Small intestine (tissue), 7 donors: ENCODE measurements at regions not wholly inside any gene's neighbourhood (a gene's known extent, or its start where the extent isn't known, plus 50 kb on each side); places are given as distances from the start of the nearest gene placed in this dataset.

ENCODE experiments used
- DNase-seq, 2 donors: peaks; one replicate each; pipeline versions ENCODE4 v3.0.0 to v3.0.0-alpha.2; 2013
- FAIRE-seq: peaks from 2 replicates; lab custom pipeline; 2012; peaks lifted over from hg19 to GRCh38; lab: Jason Lieb, UNC
- H3K27ac ChIP-seq, 3 donors: one replicate each; pipeline ENCODE4 v1.5.1; 2013; ENCODE audit warnings: low read length in 2 of 3, mild to moderate bottlenecking in 2 of 3, control low read depth in 1 of 3, inconsistent platforms in 1 of 3, low read depth in 1 of 3, moderate library complexity in 1 of 3
- H3K27me3 ChIP-seq, 3 donors: one replicate each; pipeline ENCODE4 v1.6.1; 2013; ENCODE audit warnings: low read length in 3 of 3, inconsistent platforms in 1 of 3; ENCODE audit not compliant: control insufficient read depth in 3 of 3, insufficient read depth in 3 of 3
- H3K36me3 ChIP-seq, 3 donors: one replicate each; pipeline ENCODE4 v1.6.1; 2013; ENCODE audit warnings: low read length in 3 of 3, inconsistent platforms in 1 of 3, low read depth in 1 of 3, mild to moderate bottlenecking in 1 of 3, moderate library complexity in 1 of 3; ENCODE audit not compliant: control insufficient read depth in 3 of 3, insufficient read depth in 2 of 3
- H3K4me1 ChIP-seq, 3 donors: one replicate each; pipeline ENCODE4 v1.6.1; 2013; ENCODE audit warnings: low read length in 2 of 3, inconsistent platforms in 1 of 3, low read depth in 1 of 3, mild to moderate bottlenecking in 1 of 3, moderate library complexity in 1 of 3; ENCODE audit not compliant: control insufficient read depth in 3 of 3, insufficient read depth in 2 of 3
- H3K4me3 ChIP-seq, 3 donors: one replicate each; pipeline ENCODE4 v1.5.1; 2013; ENCODE audit warnings: low read length in 3 of 3, control low read depth in 1 of 3, inconsistent platforms in 1 of 3, low read depth in 1 of 3, mild to moderate bottlenecking in 1 of 3, moderate library complexity in 1 of 3
- H3K9me3 ChIP-seq, 2 donors: one replicate each; pipeline ENCODE4 v1.6.1; 2013; ENCODE audit warnings: low read depth in 1 of 2, low read length in 1 of 2; ENCODE audit not compliant: control insufficient read depth in 2 of 2, insufficient read depth in 1 of 2
- WGBS, 3 donors: extraction: QIAGEN DNeasy Blood & Tissue Kit; methylation state at CpG; one replicate each; pipeline ENCODE4 v1.1.7; 2013; 5-methylcytosine and 5-hydroxymethylcytosine counted together
- donor health status: healthy with polysubstance abuse.
- donor health status: control.
- donor health status: control.
- donor health status: Bipolar disorder and iron deficiency.
- donor health status: healthy.

DNA sequence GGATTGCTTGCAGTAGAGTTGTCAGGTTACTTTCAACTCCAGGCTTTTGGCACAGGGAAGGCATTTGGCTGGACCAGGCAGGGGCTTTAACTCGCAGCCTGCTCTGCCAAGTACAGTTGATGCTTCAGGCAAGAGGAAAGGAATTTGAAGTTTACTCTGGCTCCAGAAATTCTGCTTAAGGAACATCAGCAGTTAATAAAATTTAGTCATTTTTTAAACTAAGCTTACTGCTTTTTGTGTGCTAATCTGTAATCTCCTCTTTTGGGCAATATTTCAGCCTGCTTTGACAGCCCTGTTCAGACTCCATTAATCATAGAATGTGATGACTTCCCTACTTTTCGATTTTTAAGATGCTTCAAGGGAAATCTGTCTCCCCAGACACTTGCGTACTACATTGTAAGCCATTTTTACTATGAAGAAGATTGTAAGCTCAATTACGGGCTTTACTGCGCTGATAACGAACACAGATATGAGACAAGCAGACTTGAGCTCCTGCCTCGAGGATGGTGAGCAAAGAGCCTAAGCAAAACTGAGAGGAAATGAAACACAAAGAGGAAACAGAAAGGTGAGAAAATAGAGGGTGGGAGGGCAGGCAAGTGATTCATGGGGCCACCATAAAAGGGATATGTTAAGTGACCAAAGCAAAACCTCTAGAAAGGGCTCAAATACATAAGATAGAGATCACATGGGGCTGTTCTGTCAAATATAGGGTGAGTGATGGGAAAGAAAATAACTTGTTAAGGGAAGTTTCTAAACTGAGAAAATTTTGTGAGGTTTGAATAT lies 76.6 kb upstream of the VAV3 start:
- no peak for FAIRE-seq
- Histone ChIP-seq H3K27me3 (no peaks in the 10 kb centered on the region), H3K36me3 (no peaks in the 10 kb centered on the region), H3K4me1 (peaks cover 0 to 9% (median 5%) of the 10 kb centered on the region in 3 donors), H3K27ac (no peak overlapping the region), H3K9me3 (no peaks in the 10 kb centered on the region), H3K4me3 (no peak overlapping the region)
- 24 to 37% (median 34%) methylated on average over 7 of the region's 7 CpGs for WGBS, 3 donors
- peak in 1 of 2 donors; percentile 35 for DNase-seq

DNA sequence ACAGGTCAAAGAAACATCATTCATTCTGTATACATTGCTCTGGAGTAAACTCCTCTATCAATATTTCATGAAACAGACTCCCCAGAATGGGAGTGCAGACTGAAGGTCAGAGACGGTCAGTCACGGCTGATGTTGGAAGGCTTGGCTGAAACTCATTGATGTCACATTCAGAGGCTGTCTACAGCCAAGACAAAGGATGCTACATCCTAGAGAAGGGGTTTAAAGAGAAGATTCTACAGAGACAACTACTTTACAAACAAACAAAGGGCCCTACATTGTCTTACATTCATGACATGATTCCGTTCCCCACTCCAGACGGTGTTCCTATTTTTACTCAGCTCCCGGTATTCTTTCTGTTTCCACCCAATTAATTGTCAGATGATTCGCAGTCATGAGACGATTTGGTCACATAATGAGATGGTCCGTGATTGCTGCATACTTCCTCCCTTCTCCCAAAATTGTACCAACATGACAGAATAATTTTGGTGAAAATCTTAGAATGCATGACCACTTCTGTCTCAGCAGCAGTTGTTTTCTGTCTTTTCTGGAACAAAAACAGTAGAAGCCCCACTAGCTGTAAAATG lies 73.8 kb upstream of the VAV3 start:
- Histone ChIP-seq H3K27me3 (no peaks in the 10 kb centered on the region), H3K9me3 (no peaks in the 10 kb centered on the region), H3K36me3 (no peaks in the 10 kb centered on the region), H3K4me3 (no peak overlapping the region), H3K4me1 (peaks cover 0 to 2% (median 0%) of the 10 kb centered on the region in 3 donors), H3K27ac (no peak overlapping the region)
- DNase-seq, result no peak
- WGBS, 3 donors, result 86 to 97% (median 91%) methylated on average over 8 of the region's 8 CpGs
- no peak for FAIRE-seq

DNA sequence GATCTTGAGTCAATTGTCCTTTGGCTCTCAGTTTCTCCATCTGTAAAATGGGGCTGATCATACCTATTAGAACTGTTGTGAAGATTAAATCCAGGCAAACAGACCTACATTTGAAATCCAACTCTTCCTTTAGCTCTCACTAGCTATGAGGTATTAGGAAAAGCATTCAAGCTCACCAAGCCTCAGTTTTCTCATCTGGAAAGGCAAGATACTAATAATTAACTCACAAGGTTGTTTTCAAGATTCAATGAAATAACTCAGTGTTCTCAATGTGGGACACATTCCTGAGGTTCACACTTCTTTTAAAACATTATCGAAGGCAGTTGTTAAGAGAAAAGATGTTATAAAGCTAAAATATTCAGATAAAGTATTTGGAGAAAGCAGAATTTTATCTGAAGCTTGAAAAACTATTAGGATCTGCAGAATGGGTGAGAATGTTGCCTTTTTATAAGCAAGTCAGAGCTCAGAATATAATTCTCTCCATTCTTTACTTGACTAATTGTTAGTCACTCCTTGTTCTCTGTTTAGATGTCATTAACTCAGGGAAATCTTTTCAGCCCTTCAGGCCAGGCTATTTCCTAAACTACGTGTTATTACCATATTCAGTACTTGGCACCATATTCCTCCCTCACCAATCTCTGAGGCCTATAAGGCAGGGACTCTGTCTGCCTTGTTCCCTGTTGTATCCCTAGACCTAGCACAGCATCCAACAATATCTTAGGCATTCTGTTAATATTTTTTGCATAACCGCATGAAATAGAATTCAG lies 72.0 kb upstream of the VAV3 start:
- WGBS, 3 donors, result 93 to 97% (median 95%) methylated on average over 3 of the region's 3 CpGs
- H3K36me3 ChIP-seq, result no peaks in the 10 kb centered on the region
- H3K4me3 ChIP-seq, result no peak overlapping the region
- DNase-seq (no peak), FAIRE-seq (no peak)
- no peak overlapping the region for H3K27ac ChIP-seq
- no peaks in the 10 kb centered on the region for H3K27me3 ChIP-seq
- peaks cover 0 to 2% (median 0%) of the 10 kb centered on the region in 3 donors for H3K4me1 ChIP-seq
- no peaks in the 10 kb centered on the region for H3K9me3 ChIP-seq

DNA sequence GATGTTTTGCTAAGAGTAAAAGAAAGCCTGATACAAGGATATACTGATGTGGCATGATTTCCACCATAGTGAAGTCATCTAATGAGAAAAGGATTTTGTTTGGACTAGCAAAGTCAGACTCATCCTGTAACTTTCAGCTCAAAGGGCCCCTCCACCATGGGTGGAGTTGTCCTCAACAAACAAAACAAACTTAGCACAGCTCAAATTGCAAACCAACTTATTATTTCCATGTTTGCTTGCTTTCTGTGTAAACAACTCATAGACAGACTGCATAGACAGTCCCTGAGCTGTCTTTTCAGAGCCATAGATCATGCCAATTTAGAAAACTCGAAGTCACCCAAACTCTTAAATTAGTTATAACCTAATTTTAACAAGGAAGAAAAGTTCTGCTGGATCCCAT lies 69.4 kb upstream of the VAV3 start:
- H3K4me1 ChIP-seq, result no peaks in the 10 kb centered on the region
- FAIRE-seq (no peak), DNase-seq (no peak)
- no peaks in the 10 kb centered on the region for H3K27me3 ChIP-seq
- H3K9me3 ChIP-seq, result no peaks in the 10 kb centered on the region
- WGBS, 3 donors, result 56 to 85% (median 71%) methylated on average over 1 of the region's 1 CpG
- no peaks in the 10 kb centered on the region for H3K36me3 ChIP-seq
- H3K4me3 ChIP-seq, result no peak overlapping the region
- H3K27ac ChIP-seq, result no peak overlapping the region

DNA sequence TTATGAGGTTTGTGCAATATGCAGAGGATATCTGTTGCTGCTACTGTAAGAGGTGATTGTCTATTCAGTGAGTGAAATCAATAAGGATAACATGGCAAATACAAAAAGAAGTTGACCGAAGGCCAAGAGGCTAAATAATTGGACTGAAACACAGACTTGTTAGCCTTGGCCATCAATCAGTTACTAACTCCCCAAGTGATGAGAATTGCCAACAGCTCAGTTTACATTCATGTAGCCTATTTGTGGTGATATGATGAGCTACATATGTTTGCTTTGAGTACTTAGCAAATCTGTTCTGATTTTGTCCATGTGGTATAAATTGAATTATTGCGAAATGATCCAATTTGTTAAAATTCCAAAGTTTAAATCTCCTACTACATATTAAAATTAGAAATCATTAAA lies 68.6 kb upstream of the VAV3 start:
- Histone ChIP-seq H3K36me3 (no peaks in the 10 kb centered on the region), H3K4me1 (no peaks in the 10 kb centered on the region), H3K27ac (no peak overlapping the region), H3K27me3 (no peaks in the 10 kb centered on the region), H3K9me3 (no peaks in the 10 kb centered on the region), H3K4me3 (no peak overlapping the region)
- no peak for DNase-seq
- WGBS, 3 donors, result 81 to 89% (median 87%) methylated on average over 2 of the region's 2 CpGs
- FAIRE-seq, result no peak

DNA sequence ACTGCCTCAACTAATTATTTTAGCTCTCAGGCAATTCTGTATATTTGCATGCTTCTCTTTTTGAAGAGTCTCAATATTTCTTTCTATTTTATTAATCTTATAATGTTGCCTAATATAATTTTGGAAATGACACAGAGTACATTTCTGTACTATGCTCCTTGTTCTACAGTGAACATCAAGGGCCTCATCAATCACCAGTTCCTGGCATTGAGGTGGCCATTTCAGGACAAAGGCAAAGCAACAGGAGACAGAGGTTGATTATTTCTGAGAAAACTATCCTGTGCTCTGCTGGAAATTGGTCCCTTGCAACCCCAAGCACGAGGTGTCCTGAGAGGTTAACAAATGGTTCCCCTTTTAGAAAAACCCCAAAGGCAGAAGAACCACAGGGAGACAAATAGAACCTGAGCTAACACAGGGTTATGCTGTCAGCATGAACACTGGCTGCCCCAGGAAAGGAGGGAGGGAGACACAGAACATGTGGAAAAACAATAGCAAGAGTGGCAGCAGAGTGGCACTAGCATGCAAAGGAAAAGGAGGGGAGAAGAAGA lies 63.9 kb upstream of the VAV3 start:
- no peak for FAIRE-seq
- 49 to 66% (median 59%) methylated on average over 1 of the region's 1 CpG for WGBS, 3 donors

DNA sequence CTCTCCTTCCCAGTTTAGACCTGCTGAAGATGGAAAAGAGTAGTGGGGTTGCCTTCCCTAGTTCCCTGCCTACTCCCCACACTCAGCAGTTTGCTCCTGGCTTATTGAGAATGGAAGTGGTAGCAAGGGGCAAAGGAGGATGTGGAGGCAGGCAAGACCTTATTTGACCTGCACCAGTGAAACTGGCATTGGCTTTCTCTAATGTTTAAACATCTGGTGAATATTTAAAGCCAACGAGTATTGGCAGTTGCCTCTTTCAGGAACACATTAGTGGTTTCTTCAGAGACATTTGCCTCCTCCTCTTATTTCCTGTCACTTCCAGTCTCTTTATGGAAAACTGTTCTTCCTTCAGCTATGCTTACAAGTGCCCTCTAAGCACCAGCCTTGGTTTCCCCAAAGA lies 62.4 kb upstream of the VAV3 start:
- peaks cover 0 to 5% of the 10 kb centered on the region in 2 donors for H3K9me3 ChIP-seq
- H3K36me3 ChIP-seq, result no peaks in the 10 kb centered on the region
- DNase-seq (no peak), FAIRE-seq (no peak)
- WGBS, 3 donors, result 17 to 35% (median 23%) methylated on average over 1 of the region's 1 CpG
- H3K27me3 ChIP-seq, result peaks cover 0 to 4% (median 0%) of the 10 kb centered on the region in 3 donors
- H3K4me3 ChIP-seq, result no peak overlapping the region
- no peaks in the 10 kb centered on the region for H3K4me1 ChIP-seq
- no peak overlapping the region for H3K27ac ChIP-seq

More for the DNA sequence above, 63.9 kb upstream of the VAV3 start:
- Histone ChIP-seq H3K27ac (no peak overlapping the region), H3K27me3 (peaks cover 0 to 4% (median 0%) of the 10 kb centered on the region in 3 donors), H3K4me3 (no peak overlapping the region), H3K4me1 (no peaks in the 10 kb centered on the region), H3K36me3 (no peaks in the 10 kb centered on the region), H3K9me3 (peaks cover 0 to 4% of the 10 kb centered on the region in 2 donors)
- DNase-seq, result no peak

DNA sequence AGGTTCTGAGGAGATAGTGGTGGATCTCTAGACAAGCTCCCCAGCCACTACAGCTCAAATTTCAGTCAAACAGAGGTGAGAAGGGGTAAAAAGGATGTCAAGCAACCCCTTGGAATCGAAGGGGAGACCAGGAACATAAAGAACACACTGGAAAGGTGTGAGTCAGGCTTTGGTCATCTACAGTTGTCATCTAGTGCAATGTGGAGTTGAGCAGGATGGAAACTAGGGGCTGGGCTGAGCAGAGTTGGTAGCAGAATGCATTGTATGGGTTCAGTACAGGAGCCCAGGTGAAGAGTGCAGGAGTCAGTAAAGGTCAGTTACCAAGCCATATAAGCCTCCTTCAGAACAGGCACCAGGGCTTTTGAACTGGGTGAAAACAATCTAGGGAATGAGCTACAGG lies 52.7 kb upstream of the VAV3 start:
- no peaks in the 10 kb centered on the region for H3K4me1 ChIP-seq
- no peak overlapping the region for H3K27ac ChIP-seq
- FAIRE-seq (no peak), DNase-seq (no peak)
- WGBS, 3 donors, result 72 to 81% (median 78%) methylated on average over 1 of the region's 1 CpG
- H3K27me3 ChIP-seq, result peaks cover 0 to 4% (median 0%) of the 10 kb centered on the region in 3 donors
- H3K9me3 ChIP-seq, result peaks cover 0 to 4% of the 10 kb centered on the region in 2 donors
- no peaks in the 10 kb centered on the region for H3K36me3 ChIP-seq
- H3K4me3 ChIP-seq, result no peak overlapping the region
